Upper lobe of left lung (tissue), 4 donors: ENCODE measurements at regions not wholly inside any gene's neighbourhood (a gene's known extent, or its start where the extent isn't known, plus 50 kb on each side); places are given as distances from the start of the nearest gene placed in this dataset.

Experiments
- POLR2A ChIP-seq, 4 donors: fragments of 450-650 bp; IDR thresholded peaks; one replicate each; pipeline ENCODE4 v1.5.1; 2016 to 2017; ENCODE audit warnings: antibody characterized with exemption in 4 of 4, mild to moderate bottlenecking in 2 of 4
- TF ChIP-seq, protein P1 (sequence below), 6 experiments: fragments of 450-650 bp in 4 of 6; fragments of 200-600 bp in 2 of 6; sonication (generic) in 2 of 6; IDR thresholded peaks; one replicate each; pipeline ENCODE4 v1.5.1; 2016 to 2019; ENCODE audit warnings: antibody characterized with exemption in 6 of 6

DNA sequence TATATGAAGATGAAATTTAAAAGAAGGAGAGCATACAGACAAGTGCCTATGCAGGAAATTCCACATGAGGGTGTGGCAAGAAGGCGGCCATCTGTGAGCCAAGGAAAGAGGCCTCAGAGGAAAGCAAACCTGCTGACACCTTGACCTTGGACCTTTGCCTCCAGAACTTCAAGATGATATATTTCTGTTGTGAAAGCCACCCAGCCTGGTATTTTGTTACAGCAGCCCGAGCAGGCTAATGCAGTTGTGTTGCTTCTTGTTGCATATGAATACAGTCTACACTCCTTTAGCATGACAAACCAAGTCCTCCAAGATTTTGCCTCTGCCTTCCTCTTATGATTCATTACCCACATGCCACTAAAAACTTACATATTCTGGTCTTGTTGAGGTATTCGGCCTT, 374.8 kb upstream of the TRIB2 start:
- TF ChIP-seq, protein P1, sequence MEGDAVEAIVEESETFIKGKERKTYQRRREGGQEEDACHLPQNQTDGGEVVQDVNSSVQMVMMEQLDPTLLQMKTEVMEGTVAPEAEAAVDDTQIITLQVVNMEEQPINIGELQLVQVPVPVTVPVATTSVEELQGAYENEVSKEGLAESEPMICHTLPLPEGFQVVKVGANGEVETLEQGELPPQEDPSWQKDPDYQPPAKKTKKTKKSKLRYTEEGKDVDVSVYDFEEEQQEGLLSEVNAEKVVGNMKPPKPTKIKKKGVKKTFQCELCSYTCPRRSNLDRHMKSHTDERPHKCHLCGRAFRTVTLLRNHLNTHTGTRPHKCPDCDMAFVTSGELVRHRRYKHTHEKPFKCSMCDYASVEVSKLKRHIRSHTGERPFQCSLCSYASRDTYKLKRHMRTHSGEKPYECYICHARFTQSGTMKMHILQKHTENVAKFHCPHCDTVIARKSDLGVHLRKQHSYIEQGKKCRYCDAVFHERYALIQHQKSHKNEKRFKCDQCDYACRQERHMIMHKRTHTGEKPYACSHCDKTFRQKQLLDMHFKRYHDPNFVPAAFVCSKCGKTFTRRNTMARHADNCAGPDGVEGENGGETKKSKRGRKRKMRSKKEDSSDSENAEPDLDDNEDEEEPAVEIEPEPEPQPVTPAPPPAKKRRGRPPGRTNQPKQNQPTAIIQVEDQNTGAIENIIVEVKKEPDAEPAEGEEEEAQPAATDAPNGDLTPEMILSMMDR (IDR thresholded peaks at IDR 0.05): no peak
- no peak for TF ChIP-seq POLR2A (IDR thresholded peaks at IDR 0.05)
